Right lobe of liver (tissue), 6 donors: ENCODE measurements at regions not wholly inside any gene's neighbourhood (a gene's known extent, or its start where the extent isn't known, plus 50 kb on each side); places are given as distances from the start of the nearest gene placed in this dataset.

Experiments
- ATAC-seq, 4 donors: fragments of 200-7000 bp; cut with Tn5 transposase; one replicate each; pipeline ENCODE4 v1.9.1; 2020; ENCODE audit warnings: mild to moderate bottlenecking in 4 of 4, moderate library complexity in 4 of 4
- DNase-seq, 3 donors: peaks; one replicate each; pipeline ENCODE4 v3.0.0-alpha.2; 2020
- H3K27ac ChIP-seq, 3 donors: fragments of 200-600 bp; one replicate each; pipeline ENCODE4 v1.8.0; 2022
- H3K27me3 ChIP-seq, 2 donors: fragments of 200-600 bp; one replicate each; pipeline ENCODE4 v1.8.0; 2022
- H3K36me3 ChIP-seq, 4 donors: fragments of 200-600 bp; sonication (generic) in 1 of 4; one replicate each; pipeline versions ENCODE4 v1.5.1 to v1.8.0; 2017 to 2022; ENCODE audit warnings: control low read depth in 1 of 4
- H3K4me1 ChIP-seq, 4 donors: fragments of 200-600 bp; sonication (generic) in 1 of 4; one replicate each; pipeline versions ENCODE4 v1.5.1 to v1.8.0; 2017 to 2022; ENCODE audit warnings: control low read depth in 1 of 4
- H3K4me3 ChIP-seq, 3 donors: fragments of 200-600 bp; one replicate each; pipeline ENCODE4 v1.8.0; 2022
- H3K9me3 ChIP-seq, 4 donors: fragments of 200-600 bp; sonication (generic) in 1 of 4; one replicate each; pipeline versions ENCODE4 v1.5.1 to v1.8.0; 2017 to 2022; ENCODE audit warnings: control low read depth in 1 of 4
- POLR2A ChIP-seq: fragments of 450-650 bp; IDR thresholded peaks from one replicate; pipeline ENCODE4 v1.6.1; 2017; ENCODE audit warnings: antibody characterized with exemption, mild to moderate bottlenecking
- WGBS: methylation state at CpG from one replicate; pipeline ENCODE4 v1.1.6; 2018; ENCODE audit warnings: low coverage, low lambda C conversion rate; ENCODE audit not compliant: insufficient coverage; ENCODE audit errors: missing lambda C conversion rate; 5-methylcytosine and 5-hydroxymethylcytosine counted together
- intact Hi-C, 2 donors: fragments of 100-400 bp; cut with DNase I; formaldehyde crosslinking; loops; one replicate each; pipeline versions ENCODE4 v1.11.2 to v1.14.1; 2022
- TF ChIP-seq, protein P1 (sequence below), 4 donors: fragments of 200-600 bp in 3 of 4; fragments of 450-650 bp in 1 of 4; IDR thresholded peaks; one replicate each; pipeline versions ENCODE4 v1.5.1 to v1.8.0; 2016 to 2022; ENCODE audit warnings: antibody characterized with exemption in 4 of 4, mild to moderate bottlenecking in 2 of 4
- donor health status: DM: no; HTN: yes; CAD: no.
- donor health status: DM: no; HTN: no; CAD: no.
- donor health status: DM: no; HTN: no; CAD: no.
- donor health status: DM: no; HTN: yes; CAD: no.
- donor health status: DM: no; HTN: yes; CAD: no.

DNA sequence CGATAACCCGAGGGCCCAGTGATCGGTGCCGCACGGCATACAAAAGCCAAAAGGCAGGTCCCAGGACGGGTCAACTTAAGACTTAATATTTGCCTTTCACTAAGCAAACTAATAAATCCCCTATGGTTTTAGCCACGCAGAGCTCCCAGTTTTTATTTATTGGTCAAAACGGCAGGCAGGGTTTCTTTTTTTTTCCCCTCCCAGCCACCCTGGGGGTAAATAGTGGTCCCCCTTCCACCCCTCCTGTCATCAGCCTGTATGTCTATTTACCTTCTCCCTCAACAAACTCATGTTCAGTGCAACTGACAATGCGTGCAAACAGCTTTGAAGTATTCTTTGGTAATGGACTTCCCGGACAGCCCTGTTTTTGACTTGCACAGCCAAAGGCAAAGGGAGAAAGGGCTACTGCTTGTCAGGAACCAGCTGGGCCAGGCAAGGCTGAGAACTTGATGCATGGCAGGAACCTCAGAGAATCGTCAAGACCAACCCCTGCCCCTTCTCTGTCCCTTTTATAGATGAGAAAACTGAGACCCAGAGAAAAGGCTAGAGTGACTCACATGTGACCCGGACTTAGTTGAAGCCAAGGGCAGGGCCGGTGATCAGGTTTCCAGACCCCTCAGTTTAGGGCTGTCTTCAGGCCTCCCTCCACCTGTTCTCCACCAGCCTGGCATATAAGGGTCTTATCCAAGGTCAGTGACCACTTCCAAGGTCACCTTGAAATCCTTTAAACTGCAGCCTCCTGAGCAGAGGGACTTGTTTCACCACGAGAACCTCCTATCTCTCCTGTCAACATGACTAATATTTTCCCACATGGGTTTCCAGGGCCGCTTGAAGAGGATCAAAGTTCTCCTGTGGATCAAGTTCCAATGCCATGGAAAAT, 279.0 kb downstream of the SOX9 start:
- H3K4me3 ChIP-seq, result no peak overlapping the region
- TF ChIP-seq, protein P1, sequence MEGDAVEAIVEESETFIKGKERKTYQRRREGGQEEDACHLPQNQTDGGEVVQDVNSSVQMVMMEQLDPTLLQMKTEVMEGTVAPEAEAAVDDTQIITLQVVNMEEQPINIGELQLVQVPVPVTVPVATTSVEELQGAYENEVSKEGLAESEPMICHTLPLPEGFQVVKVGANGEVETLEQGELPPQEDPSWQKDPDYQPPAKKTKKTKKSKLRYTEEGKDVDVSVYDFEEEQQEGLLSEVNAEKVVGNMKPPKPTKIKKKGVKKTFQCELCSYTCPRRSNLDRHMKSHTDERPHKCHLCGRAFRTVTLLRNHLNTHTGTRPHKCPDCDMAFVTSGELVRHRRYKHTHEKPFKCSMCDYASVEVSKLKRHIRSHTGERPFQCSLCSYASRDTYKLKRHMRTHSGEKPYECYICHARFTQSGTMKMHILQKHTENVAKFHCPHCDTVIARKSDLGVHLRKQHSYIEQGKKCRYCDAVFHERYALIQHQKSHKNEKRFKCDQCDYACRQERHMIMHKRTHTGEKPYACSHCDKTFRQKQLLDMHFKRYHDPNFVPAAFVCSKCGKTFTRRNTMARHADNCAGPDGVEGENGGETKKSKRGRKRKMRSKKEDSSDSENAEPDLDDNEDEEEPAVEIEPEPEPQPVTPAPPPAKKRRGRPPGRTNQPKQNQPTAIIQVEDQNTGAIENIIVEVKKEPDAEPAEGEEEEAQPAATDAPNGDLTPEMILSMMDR (IDR thresholded peaks at IDR 0.05), result no peak
- TF ChIP-seq POLR2A, result no peak
- DNase-seq, result no peak
- peak in 2 of 4 donors; percentile 43 to 66 for ATAC-seq
- no peak overlapping the region for H3K27ac ChIP-seq
- H3K9me3 ChIP-seq, result no peaks in the 10 kb centered on the region
- H3K36me3 ChIP-seq, result no peaks in the 10 kb centered on the region
- no peaks in the 10 kb centered on the region for H3K27me3 ChIP-seq
- WGBS, result 41% methylated on average over 11 of the region's 15 CpGs
- no peaks in the 10 kb centered on the region for H3K4me1 ChIP-seq
- intact Hi-C loops, result no loop called here

GRCh38 chr17:72400488-72400827, 279.6 kb downstream of the SOX9 start:
- Histone ChIP-seq H3K27ac (no peak overlapping the region), H3K4me1 (no peaks in the 10 kb centered on the region)
- 40% methylated on average over 6 of the region's 7 CpGs for WGBS

GRCh38 chr17:72400863-72401262, 280.0 kb downstream of the SOX9 start:
- 63% methylated on average over 2 of the region's 3 CpGs for WGBS
- no peaks in the 10 kb centered on the region for H3K4me1 ChIP-seq
- no peaks in the 10 kb centered on the region for H3K36me3 ChIP-seq
- no peak for DNase-seq
- intact Hi-C loops, result no loop called here
- no peaks in the 10 kb centered on the region for H3K9me3 ChIP-seq
- no peak for ATAC-seq
- no peak overlapping the region for H3K4me3 ChIP-seq
- H3K27me3 ChIP-seq, result no peaks in the 10 kb centered on the region
- TF ChIP-seq, protein P1 (IDR thresholded peaks at IDR 0.05), result no peak
- TF ChIP-seq POLR2A, result no peak
- H3K27ac ChIP-seq, result no peak overlapping the region

More at GRCh38 chr17:72400488-72400827, 279.6 kb downstream of the SOX9 start:
- TF ChIP-seq, protein P1 (IDR thresholded peaks at IDR 0.05), result no peak
- TF ChIP-seq POLR2A, result no peak
- H3K27me3 ChIP-seq, result no peaks in the 10 kb centered on the region
- no peaks in the 10 kb centered on the region for H3K9me3 ChIP-seq
- no peak overlapping the region for H3K4me3 ChIP-seq
- DNase-seq, result no peak
- ATAC-seq, result no peak
- H3K36me3 ChIP-seq, result no peaks in the 10 kb centered on the region
- intact Hi-C loops, result no loop called here

- ATAC-seq, result no peak
- no peak for TF ChIP-seq POLR2A
- TF ChIP-seq, protein P1 (IDR thresholded peaks at IDR 0.05), result no peak
Measured at GRCh38 chr17:72401883-72402726, 281.3 kb downstream of the SOX9 start.

More at GRCh38 chr17:72401883-72402726, 281.3 kb downstream of the SOX9 start:
- WGBS, result 66% methylated on average over 4 of the region's 5 CpGs
- no peaks in the 10 kb centered on the region for H3K9me3 ChIP-seq
- H3K27ac ChIP-seq, result no peak overlapping the region
- H3K4me3 ChIP-seq, result no peak overlapping the region
- no peaks in the 10 kb centered on the region for H3K4me1 ChIP-seq
- no peaks in the 10 kb centered on the region for H3K36me3 ChIP-seq
- intact Hi-C loops, result no loop called here
- DNase-seq, result no peak
- H3K27me3 ChIP-seq, result no peaks in the 10 kb centered on the region
